ENCODE measurements at regions not wholly inside any gene's neighbourhood (a gene's known extent, or its start where the extent isn't known, plus 50 kb on each side); places are given as distances from the start of the nearest gene placed in this dataset.
A peak's percentile ranks its signal among the peaks of the same experiment; 100 is the strongest.

GRCh38 chr6:4344317-4344899 is 209.0 kb upstream of the ECI2 start:
- Histone ChIP-seq H3K4me3 (IDR thresholded peaks at IDR 0.05; ENCODE audit: insufficient read depth, low read depth, low read length) (no peak overlapping the region), H3K4me2 (no peak overlapping the region), H3K36me3 (ENCODE audit: insufficient read depth) (no peaks in the 10 kb centered on the region), H3K4me1 (ENCODE audit: low read depth, poor library complexity, severe bottlenecking) (peaks cover 20% of the 10 kb centered on the region), H4K20me1 (ENCODE audit: insufficient read depth) (no peaks in the 10 kb centered on the region), H2AFZ (ENCODE audit: low read depth) (no peak overlapping the region), H3K9ac (no peak overlapping the region), H3K79me2 (ENCODE audit: insufficient read depth, low read depth) (no peaks in the 10 kb centered on the region), H3K27ac (no peak overlapping the region), H3K27me3 (ENCODE audit: insufficient read depth, low read depth) (no peaks in the 10 kb centered on the region)
- TF ChIP-seq CTCF (conservative IDR thresholded peaks at IDR 0.05; ENCODE audit: low read depth, low read length), result no peak

- peaks cover 20% of the 10 kb centered on the region for H3K4me1 ChIP-seq (ENCODE audit: low read depth, poor library complexity, severe bottlenecking)
- H3K27me3 ChIP-seq (ENCODE audit: insufficient read depth, low read depth), result no peaks in the 10 kb centered on the region
- H3K27ac ChIP-seq, result no peak overlapping the region
- no peak overlapping the region for H2AFZ ChIP-seq (ENCODE audit: low read depth)
- H3K79me2 ChIP-seq (ENCODE audit: insufficient read depth, low read depth), result no peaks in the 10 kb centered on the region
- H3K4me3 ChIP-seq (IDR thresholded peaks at IDR 0.05; ENCODE audit: insufficient read depth, low read depth, low read length), result no peak overlapping the region
- no peaks in the 10 kb centered on the region for H3K36me3 ChIP-seq (ENCODE audit: insufficient read depth)
- no peaks in the 10 kb centered on the region for H4K20me1 ChIP-seq (ENCODE audit: insufficient read depth)
- no peak for TF ChIP-seq CTCF (conservative IDR thresholded peaks at IDR 0.05; ENCODE audit: low read depth, low read length)
- H3K4me2 ChIP-seq, result peak overlapping the region; percentile 57
- H3K9ac ChIP-seq, result no peak overlapping the region
These were observed 207.2 kb upstream of the ECI2 start for GRCh38 chr6:4342407-4343137.

GRCh38 chr6:4341078-4341797 is 205.9 kb upstream of the ECI2 start:
- Histone ChIP-seq H3K36me3 (ENCODE audit: insufficient read depth) (no peaks in the 10 kb centered on the region), H3K4me1 (ENCODE audit: low read depth, poor library complexity, severe bottlenecking) (peaks cover 20% of the 10 kb centered on the region)
- no peak for TF ChIP-seq CTCF (conservative IDR thresholded peaks at IDR 0.05; ENCODE audit: low read depth, low read length)

GRCh38 chr6:4340544-4340943 is 205.2 kb upstream of the ECI2 start:
- H3K4me3 ChIP-seq (IDR thresholded peaks at IDR 0.05; ENCODE audit: insufficient read depth, low read depth, low read length), result no peak overlapping the region
- no peak overlapping the region for H2AFZ ChIP-seq (ENCODE audit: low read depth)
- H3K79me2 ChIP-seq (ENCODE audit: insufficient read depth, low read depth), result no peaks in the 10 kb centered on the region
- H3K27me3 ChIP-seq (ENCODE audit: insufficient read depth, low read depth), result no peaks in the 10 kb centered on the region
- H3K9ac ChIP-seq, result no peak overlapping the region
- no peak overlapping the region for H3K4me2 ChIP-seq
- H3K27ac ChIP-seq, result no peak overlapping the region
- H4K20me1 ChIP-seq (ENCODE audit: insufficient read depth), result no peaks in the 10 kb centered on the region
- peaks cover 20% of the 10 kb centered on the region for H3K4me1 ChIP-seq (ENCODE audit: low read depth, poor library complexity, severe bottlenecking)
- H3K36me3 ChIP-seq (ENCODE audit: insufficient read depth), result no peaks in the 10 kb centered on the region
- no peak for TF ChIP-seq CTCF (conservative IDR thresholded peaks at IDR 0.05; ENCODE audit: low read depth, low read length)

More at GRCh38 chr6:4341078-4341797, 205.9 kb upstream of the ECI2 start:
- H3K4me3 ChIP-seq (IDR thresholded peaks at IDR 0.05; ENCODE audit: insufficient read depth, low read depth, low read length), result no peak overlapping the region
- no peak overlapping the region for H3K4me2 ChIP-seq
- no peak overlapping the region for H3K27ac ChIP-seq
- no peaks in the 10 kb centered on the region for H4K20me1 ChIP-seq (ENCODE audit: insufficient read depth)
- H3K27me3 ChIP-seq (ENCODE audit: insufficient read depth, low read depth), result no peaks in the 10 kb centered on the region
- H3K9ac ChIP-seq, result no peak overlapping the region
- no peak overlapping the region for H2AFZ ChIP-seq (ENCODE audit: low read depth)
- H3K79me2 ChIP-seq (ENCODE audit: insufficient read depth, low read depth), result no peaks in the 10 kb centered on the region

Data from KMS-11 (cell line).